Keratinocyte (primary cell): ENCODE measurements at regions not wholly inside any gene's neighbourhood (a gene's known extent, or its start where the extent isn't known, plus 50 kb on each side); places are given as distances from the start of the nearest gene placed in this dataset.

Source experiments
- DNase-seq: peaks from one replicate; pipeline ENCODE4 v3.0.0-alpha.2; 2011; ENCODE audit warnings: low read depth, missing footprints, low spot score
- FAIRE-seq: peaks from 2 replicates; lab custom pipeline; 2011; peaks lifted over from hg19 to GRCh38; lab: Jason Lieb, UNC
- H2AFZ ChIP-seq: 2 replicates; pipeline ENCODE4 v1.6.0; 2012; ENCODE audit warnings: low read length, control low read depth, inconsistent platforms; ENCODE audit not compliant: control insufficient read depth
- H3K27ac ChIP-seq: 2 replicates; pipeline ENCODE4 v1.5.1; 2011; ENCODE audit warnings: low read length; ENCODE audit not compliant: control insufficient read depth, insufficient read depth
- H3K27me3 ChIP-seq: 3 replicates; pipeline ENCODE4 v1.6.0; 2011; ENCODE audit warnings: low read length; ENCODE audit not compliant: control insufficient read depth, insufficient read depth; ENCODE audit errors: extremely low read depth
- H3K36me3 ChIP-seq, 2 experiments: 2 replicates in 1 of 2; 3 replicates in 1 of 2; pipeline ENCODE4 v1.5.1; 2011; ENCODE audit warnings: low read length in 2 of 2, mild to moderate bottlenecking in 1 of 2; ENCODE audit not compliant: control insufficient read depth in 2 of 2, insufficient read depth in 2 of 2; ENCODE audit errors: extremely low read depth in 1 of 2
- H3K4me1 ChIP-seq: 3 replicates; pipeline ENCODE4 v1.5.1; 2011; ENCODE audit warnings: low read length; ENCODE audit not compliant: control insufficient read depth, insufficient read depth; ENCODE audit errors: extremely low read depth
- H3K4me2 ChIP-seq: 3 replicates; pipeline ENCODE4 v1.6.0; 2011; ENCODE audit warnings: low read depth, low read length; ENCODE audit not compliant: control insufficient read depth, insufficient read depth; ENCODE audit errors: extremely low read depth
- H3K4me3 ChIP-seq, 3 experiments: fragments of 200-600 bp in 1 of 3; sonication (generic) in 1 of 3; 2 replicates in 2 of 3; 3 replicates in 1 of 3; pipeline ENCODE4 v1.5.1; 2011 to 2016; ENCODE audit warnings: low read length in 3 of 3, mild to moderate bottlenecking in 3 of 3, control low read depth in 2 of 3, inconsistent platforms in 1 of 3, low read depth in 1 of 3, mixed read lengths in 1 of 3, mixed run types in 1 of 3, moderate library complexity in 1 of 3; ENCODE audit not compliant: control insufficient read depth in 2 of 3, insufficient read depth in 2 of 3; ENCODE audit errors: extremely low read depth in 1 of 3
- H3K79me2 ChIP-seq: 2 replicates; pipeline ENCODE4 v1.6.0; 2012; ENCODE audit warnings: low read length; ENCODE audit not compliant: control insufficient read depth, insufficient read depth
- H3K9ac ChIP-seq: 3 replicates; pipeline ENCODE4 v1.6.0; 2011; ENCODE audit warnings: low read length; ENCODE audit not compliant: control insufficient read depth, insufficient read depth; ENCODE audit errors: extremely low read depth
- H3K9me1 ChIP-seq: 3 replicates; pipeline ENCODE4 v1.6.0; 2011; ENCODE audit warnings: low read length; ENCODE audit not compliant: control insufficient read depth, insufficient read depth; ENCODE audit errors: extremely low read depth
- H3K9me3 ChIP-seq: 2 replicates; pipeline ENCODE4 v1.5.1; 2012; ENCODE audit warnings: low read depth, low read length; ENCODE audit not compliant: control insufficient read depth
- H4K20me1 ChIP-seq: 3 replicates; pipeline ENCODE4 v1.6.0; 2011; ENCODE audit warnings: low read length; ENCODE audit not compliant: control insufficient read depth, insufficient read depth; ENCODE audit errors: extremely low read depth
- EZH2 ChIP-seq: IDR thresholded peaks from one replicate; pipeline ENCODE4 v1.6.1; 2012; ENCODE audit warnings: inconsistent platforms, mild to moderate bottlenecking, low read length, moderate library complexity
- dilution Hi-C: fragments of 300-500 bp; cut with MboI; formaldehyde crosslinking; loops from one replicate; pipeline ENCODE4 v1.7.0; 2020; ENCODE audit warnings: low sequenced_read_pairs; ENCODE audit not compliant: extremely low pct_ligation_motif_present
- small RNA-seq, 3 experiments: library from RNA; depleted of rRNA; stranded (forward); fragments of <200 nt; gene quantifications; one replicate each; pipeline ENCODE3, GENCODE V24; 2012; ENCODE audit warnings: low read depth in 3 of 3, low replicate concordance in 1 of 3; ENCODE audit not compliant: insufficient read length in 3 of 3
- TF ChIP-seq, protein P1 (sequence below), 3 experiments: IDR thresholded peaks in 1 of 3; conservative IDR thresholded peaks in 1 of 3; optimal IDR thresholded peaks in 1 of 3; 2 replicates in 2 of 3; 3 replicates in 1 of 3; pipeline versions ENCODE3 to v1.5.1; 2011; ENCODE audit warnings: low read length in 3 of 3, mild to moderate bottlenecking in 3 of 3, moderate library complexity in 2 of 3, control low read depth in 1 of 3, inconsistent platforms in 1 of 3; ENCODE audit not compliant: insufficient read depth in 2 of 3; ENCODE audit errors: extremely low read depth in 1 of 3

- H3K79me2 ChIP-seq: no peaks in the 10 kb centered on the region
- no peak for DNase-seq
- H3K9me1 ChIP-seq: no peaks in the 10 kb centered on the region
- dilution Hi-C loops: no loop called here
- no peak overlapping the region for H3K9ac ChIP-seq
- H4K20me1 ChIP-seq: no peaks in the 10 kb centered on the region
- FAIRE-seq: no peak
- no peaks in the 10 kb centered on the region for H3K4me1 ChIP-seq
- no peak overlapping the region for H2AFZ ChIP-seq
- H3K36me3 ChIP-seq: no peaks in the 10 kb centered on the region
- no peaks in the 10 kb centered on the region for H3K27me3 ChIP-seq
- H3K4me2 ChIP-seq: no peak overlapping the region
- H3K27ac ChIP-seq: no peak overlapping the region
- no peak overlapping the region for H3K4me3 ChIP-seq
- H3K9me3 ChIP-seq: no peaks in the 10 kb centered on the region
- no peak for TF ChIP-seq EZH2
- TF ChIP-seq, protein P1, sequence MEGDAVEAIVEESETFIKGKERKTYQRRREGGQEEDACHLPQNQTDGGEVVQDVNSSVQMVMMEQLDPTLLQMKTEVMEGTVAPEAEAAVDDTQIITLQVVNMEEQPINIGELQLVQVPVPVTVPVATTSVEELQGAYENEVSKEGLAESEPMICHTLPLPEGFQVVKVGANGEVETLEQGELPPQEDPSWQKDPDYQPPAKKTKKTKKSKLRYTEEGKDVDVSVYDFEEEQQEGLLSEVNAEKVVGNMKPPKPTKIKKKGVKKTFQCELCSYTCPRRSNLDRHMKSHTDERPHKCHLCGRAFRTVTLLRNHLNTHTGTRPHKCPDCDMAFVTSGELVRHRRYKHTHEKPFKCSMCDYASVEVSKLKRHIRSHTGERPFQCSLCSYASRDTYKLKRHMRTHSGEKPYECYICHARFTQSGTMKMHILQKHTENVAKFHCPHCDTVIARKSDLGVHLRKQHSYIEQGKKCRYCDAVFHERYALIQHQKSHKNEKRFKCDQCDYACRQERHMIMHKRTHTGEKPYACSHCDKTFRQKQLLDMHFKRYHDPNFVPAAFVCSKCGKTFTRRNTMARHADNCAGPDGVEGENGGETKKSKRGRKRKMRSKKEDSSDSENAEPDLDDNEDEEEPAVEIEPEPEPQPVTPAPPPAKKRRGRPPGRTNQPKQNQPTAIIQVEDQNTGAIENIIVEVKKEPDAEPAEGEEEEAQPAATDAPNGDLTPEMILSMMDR (optimal IDR thresholded peaks at IDR 0.05 in 1 of 3, IDR thresholded peaks at IDR 0.05 in 1 of 3, conservative IDR thresholded peaks at IDR 0.05 in 1 of 3; ENCODE audit: extremely low read depth in 1 of 3, insufficient read depth in 2 of 3, low read length in 3 of 3): no peak
Measured at GRCh38 chr3:107323723-107324122, 53.5 kb upstream of the CCDC54 start.

GRCh38 chr3:107325446-107325845 lies 51.8 kb upstream of the CCDC54 start:
- FAIRE-seq: no peak
- DNase-seq: no peak
- Histone ChIP-seq H3K27me3 (no peaks in the 10 kb centered on the region), H4K20me1 (no peaks in the 10 kb centered on the region), H2AFZ (no peak overlapping the region), H3K27ac (no peak overlapping the region), H3K4me3 (no peak overlapping the region), H3K36me3 (no peaks in the 10 kb centered on the region), H3K4me1 (no peaks in the 10 kb centered on the region), H3K9ac (no peak overlapping the region), H3K79me2 (no peaks in the 10 kb centered on the region), H3K4me2 (no peak overlapping the region), H3K9me3 (no peaks in the 10 kb centered on the region), H3K9me1 (no peaks in the 10 kb centered on the region)
- dilution Hi-C loops: no loop called here
- no peak for TF ChIP-seq EZH2
- TF ChIP-seq, protein P1 (optimal IDR thresholded peaks at IDR 0.05 in 1 of 3, IDR thresholded peaks at IDR 0.05 in 1 of 3, conservative IDR thresholded peaks at IDR 0.05 in 1 of 3; ENCODE audit: extremely low read depth in 1 of 3, insufficient read depth in 2 of 3, low read length in 3 of 3): no peak

Small RNA genes in the stretch of these regions (small RNA-seq; reads per million reads assigned to genes)
- 0 reads per million in 3 experiments for gene MTCO1P35
- gene MTND6P6: 0 reads per million in 3 experiments
- 0 reads per million in 3 experiments for gene RF00019
- 0 reads per million in 3 experiments for gene RNU6-1308P
